DMS153 (cell line): ENCODE measurements at regions not wholly inside any gene's neighbourhood (a gene's known extent, or its start where the extent isn't known, plus 50 kb on each side); places are given as distances from the start of the nearest gene placed in this dataset.
"Not testable (repeated sequence)": the region's sequence is repeated elsewhere in the genome, so short reads cannot be mapped to it uniquely, and the experiment has no call there.

Source experiments
- DNase-seq: peaks from one replicate; lab custom pipeline; 2025; lab: John Stamatoyannopoulos, UW

GRCh38 chr3:152581951-152582350 lies 253.0 kb upstream of the P2RY1 start:
- DNase-seq = no peak

- no peak for DNase-seq
Measured at GRCh38 chr3:152583963-152584362, 251.0 kb upstream of the P2RY1 start.

- DNase-seq = no peak
Measured at GRCh38 chr3:152586974-152587373, 248.0 kb upstream of the P2RY1 start.

GRCh38 chr3:152587861-152588260 lies 247.1 kb upstream of the P2RY1 start:
- no peak for DNase-seq

- DNase-seq = no peak
Measured at GRCh38 chr3:152589644-152590043, 245.3 kb upstream of the P2RY1 start.

GRCh38 chr3:152591515-152591914 lies 243.4 kb upstream of the P2RY1 start:
- DNase-seq = no peak

GRCh38 chr3:152593242-152593641 lies 241.7 kb upstream of the P2RY1 start:
- no peak for DNase-seq

- DNase-seq = no peak
Measured at GRCh38 chr3:152595975-152596821, 238.7 kb upstream of the P2RY1 start.

- not testable (repeated sequence) for DNase-seq
Measured at GRCh38 chr3:152596832-152597231, 238.1 kb upstream of the P2RY1 start.

- no peak for DNase-seq
Measured at GRCh38 chr3:152606146-152606545, 228.8 kb upstream of the P2RY1 start.

GRCh38 chr3:152607179-152607578 lies 227.8 kb upstream of the P2RY1 start:
- DNase-seq = no peak

- no peak for DNase-seq
Measured at GRCh38 chr3:152608696-152609594, 226.0 kb upstream of the P2RY1 start.

GRCh38 chr3:152609891-152610290 lies 225.0 kb upstream of the P2RY1 start:
- DNase-seq = no peak

- DNase-seq = no peak
Measured at GRCh38 chr3:152610622-152611021, 224.3 kb upstream of the P2RY1 start.

GRCh38 chr3:152611905-152612304 lies 223.0 kb upstream of the P2RY1 start:
- no peak for DNase-seq

- DNase-seq = no peak
Measured at GRCh38 chr3:152613851-152614250, 221.1 kb upstream of the P2RY1 start.

- DNase-seq = no peak
Measured at GRCh38 chr3:152615681-152616080, 219.2 kb upstream of the P2RY1 start.

- DNase-seq = no peak
Measured at GRCh38 chr3:152617609-152618008, 217.3 kb upstream of the P2RY1 start.

- DNase-seq = no peak
Measured at GRCh38 chr3:152618529-152618928, 216.4 kb upstream of the P2RY1 start.

- DNase-seq = no peak
Measured at GRCh38 chr3:152619691-152620090, 215.2 kb upstream of the P2RY1 start.

- DNase-seq = no peak
Measured at GRCh38 chr3:152620395-152620794, 214.5 kb upstream of the P2RY1 start.

GRCh38 chr3:152621006-152621868 lies 213.7 kb upstream of the P2RY1 start:
- no peak for DNase-seq
